ENCODE measurements at regions not wholly inside any gene's neighbourhood (a gene's known extent, or its start where the extent isn't known, plus 50 kb on each side); places are given as distances from the start of the nearest gene placed in this dataset.

- DNase-seq (ENCODE audit: low spot score in 2 of 2), result no peak
- Histone ChIP-seq H3K27ac (peak overlapping the region in 1 of 2 donors; percentile 7), H3K9me3 (no peaks in the 10 kb centered on the region), H3K4me1 (peaks cover 0 to 6% of the 10 kb centered on the region in 2 donors), H3K4me3 (no peak overlapping the region), H3K36me3 (no peaks in the 10 kb centered on the region), H3K27me3 (no peaks in the 10 kb centered on the region)
- intact Hi-C loops (cut with DNase I), result no loop called here
- no peak for TF ChIP-seq CTCF (IDR thresholded peaks at IDR 0.05)
Observed at GRCh38 chr11:91220476-91221202, 997.8 kb upstream of the CHORDC1 start.

GRCh38 chr11:91219535-91219934 is 996.7 kb upstream of the CHORDC1 start:
- no peaks in the 10 kb centered on the region for H3K36me3 ChIP-seq
- peaks cover 0 to 6% of the 10 kb centered on the region in 2 donors for H3K4me1 ChIP-seq
- no peak overlapping the region for H3K4me3 ChIP-seq
- no peaks in the 10 kb centered on the region for H3K27me3 ChIP-seq
- H3K27ac ChIP-seq, result no peak overlapping the region
- intact Hi-C loops (cut with DNase I), result no loop called here
- DNase-seq (ENCODE audit: low spot score in 2 of 2), result no peak
- no peak for TF ChIP-seq CTCF (IDR thresholded peaks at IDR 0.05)
- no peaks in the 10 kb centered on the region for H3K9me3 ChIP-seq

- TF ChIP-seq CTCF (IDR thresholded peaks at IDR 0.05), result no peak
- no peak overlapping the region for H3K27ac ChIP-seq
- H3K9me3 ChIP-seq, result no peaks in the 10 kb centered on the region
- H3K4me3 ChIP-seq, result no peak overlapping the region
- H3K36me3 ChIP-seq, result no peaks in the 10 kb centered on the region
- intact Hi-C loops (cut with DNase I), result no loop called here
- H3K27me3 ChIP-seq, result no peaks in the 10 kb centered on the region
- no peaks in the 10 kb centered on the region for H3K4me1 ChIP-seq
- DNase-seq (ENCODE audit: low spot score in 2 of 2), result no peak
Observed at GRCh38 chr11:91209751-91210150, 986.9 kb upstream of the CHORDC1 start.

GRCh38 chr11:91209306-91209705 is 986.5 kb upstream of the CHORDC1 start:
- intact Hi-C loops (cut with DNase I), result no loop called here

GRCh38 chr11:91199866-91200265 is 977.0 kb upstream of the CHORDC1 start:
- H3K27me3 ChIP-seq, result no peaks in the 10 kb centered on the region

More at GRCh38 chr11:91209306-91209705, 986.5 kb upstream of the CHORDC1 start:
- H3K27me3 ChIP-seq, result no peaks in the 10 kb centered on the region
- H3K4me3 ChIP-seq, result no peak overlapping the region
- TF ChIP-seq CTCF (IDR thresholded peaks at IDR 0.05), result no peak
- no peak for DNase-seq (ENCODE audit: low spot score in 2 of 2)
- H3K27ac ChIP-seq, result no peak overlapping the region
- no peaks in the 10 kb centered on the region for H3K36me3 ChIP-seq
- H3K4me1 ChIP-seq, result no peaks in the 10 kb centered on the region
- H3K9me3 ChIP-seq, result no peaks in the 10 kb centered on the region

More at GRCh38 chr11:91199866-91200265, 977.0 kb upstream of the CHORDC1 start:
- Histone ChIP-seq H3K36me3 (no peaks in the 10 kb centered on the region), H3K4me3 (no peak overlapping the region), H3K27ac (no peak overlapping the region), H3K9me3 (no peaks in the 10 kb centered on the region), H3K4me1 (no peaks in the 10 kb centered on the region)
- no peak for TF ChIP-seq CTCF (IDR thresholded peaks at IDR 0.05)
- intact Hi-C loops (cut with DNase I), result no loop called here
- no peak for DNase-seq (ENCODE audit: low spot score in 2 of 2)

All from ascending aorta (tissue), 2 donors.